ENCODE measurements at regions not wholly inside any gene's neighbourhood (a gene's known extent, or its start where the extent isn't known, plus 50 kb on each side); places are given as distances from the start of the nearest gene placed in this dataset.
"Not testable (repeated sequence)": the region's sequence is repeated elsewhere in the genome, so short reads cannot be mapped to it uniquely, and the experiment has no call there.

DNA sequence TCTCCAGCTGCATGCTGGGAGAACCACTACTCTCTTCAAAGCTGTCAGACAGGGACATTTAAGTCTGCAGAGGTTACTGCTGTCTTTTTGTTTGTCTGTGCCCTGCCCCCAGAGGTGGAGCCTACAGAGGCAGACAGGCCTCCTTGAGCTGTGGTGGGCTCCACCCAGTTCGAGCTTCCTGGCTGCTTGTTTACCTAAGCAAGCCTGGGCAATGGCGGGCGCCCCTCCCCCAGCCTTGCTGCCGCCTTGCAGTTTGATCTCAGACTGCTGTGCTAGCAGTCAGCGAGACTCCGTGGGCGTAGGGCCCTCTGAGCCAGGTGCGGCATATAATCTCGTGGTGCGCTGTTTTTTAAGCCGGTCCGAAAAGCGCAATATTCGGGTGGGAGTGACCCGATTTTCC is 215.0 kb downstream of the STIM2 start:
- not testable (repeated sequence) for H3K4me3 ChIP-seq; H3K4me1 ChIP-seq; H3K27ac ChIP-seq; ATAC-seq (ENCODE audit: low FRiP score in 2 of 2); H3K36me3 ChIP-seq; H3K9me3 ChIP-seq; H3K27me3 ChIP-seq
- 78 to 81% methylated on average over 11 to 15 of the region's 15 CpGs for WGBS, 2 donors
- peak in 1 of 2 donors; percentile 40 for DNase-seq

GRCh38 chr4:27078934-27079455 is 218.4 kb downstream of the STIM2 start:
- Histone ChIP-seq H3K9me3 (no peaks in the 10 kb centered on the region), H3K27me3 (no peaks in the 10 kb centered on the region), H3K36me3 (no peaks in the 10 kb centered on the region), H3K4me1 (peaks cover 0 to 5% (median 0%) of the 10 kb centered on the region in 4 donors), H3K4me3 (no peak overlapping the region), H3K27ac (no peak overlapping the region)
- ATAC-seq (ENCODE audit: low FRiP score in 2 of 2): no peak
- DNase-seq: no peak
- TF ChIP-seq EP300 (IDR thresholded peaks at IDR 0.05) (no peak), CTCF (IDR thresholded peaks at IDR 0.05) (no peak), POLR2A (IDR thresholded peaks at IDR 0.05) (no peak), POLR2AphosphoS5 (IDR thresholded peaks at IDR 0.05) (no peak)
- 32 to 43% methylated on average over 4 of the region's 4 CpGs for WGBS, 2 donors

- Histone ChIP-seq H3K36me3 (no peaks in the 10 kb centered on the region), H3K27ac (no peak overlapping the region), H3K27me3 (peaks cover 0 to 6% (median 0%) of the 10 kb centered on the region in 4 donors), H3K4me3 (no peak overlapping the region), H3K9me3 (no peaks in the 10 kb centered on the region), H3K4me1 (peaks cover 5 to 17% (median 10%) of the 10 kb centered on the region in 4 donors)
- WGBS, 2 donors: 59 to 60% methylated on average over 6 of the region's 6 CpGs
- TF ChIP-seq EP300 (IDR thresholded peaks at IDR 0.05) (no peak), POLR2AphosphoS5 (IDR thresholded peaks at IDR 0.05) (no peak), CTCF (IDR thresholded peaks at IDR 0.05) (no peak), POLR2A (IDR thresholded peaks at IDR 0.05) (no peak)
- no peak for ATAC-seq (ENCODE audit: low FRiP score in 2 of 2)
- DNase-seq: no peak
These were observed 221.3 kb downstream of the STIM2 start for GRCh38 chr4:27081675-27082586.

- no peak for TF ChIP-seq POLR2AphosphoS5 (IDR thresholded peaks at IDR 0.05)
- TF ChIP-seq POLR2A (IDR thresholded peaks at IDR 0.05): no peak
- no peak for TF ChIP-seq EP300 (IDR thresholded peaks at IDR 0.05)
- TF ChIP-seq CTCF (IDR thresholded peaks at IDR 0.05): no peak
- ATAC-seq (ENCODE audit: low FRiP score in 2 of 2): no peak
These were observed 222.1 kb downstream of the STIM2 start for GRCh38 chr4:27082776-27083175.

GRCh38 chr4:27084685-27085361 is 224.2 kb downstream of the STIM2 start:
- H3K27me3 ChIP-seq: peaks cover 0 to 6% (median 0%) of the 10 kb centered on the region in 4 donors
- peak overlapping the region in 3 of 4 donors; percentile 14 to 37 (median 29) for H3K4me3 ChIP-seq

More at GRCh38 chr4:27082776-27083175, 222.1 kb downstream of the STIM2 start:
- Histone ChIP-seq H3K9me3 (no peaks in the 10 kb centered on the region), H3K4me1 (peaks cover 5 to 17% (median 10%) of the 10 kb centered on the region in 4 donors), H3K36me3 (no peaks in the 10 kb centered on the region), H3K27ac (no peak overlapping the region), H3K4me3 (no peak overlapping the region), H3K27me3 (peaks cover 0 to 6% (median 0%) of the 10 kb centered on the region in 4 donors)
- DNase-seq: no peak
- 75 to 82% methylated on average over 4 of the region's 4 CpGs for WGBS, 2 donors

More at GRCh38 chr4:27084685-27085361, 224.2 kb downstream of the STIM2 start:
- Histone ChIP-seq H3K9me3 (no peaks in the 10 kb centered on the region), H3K27ac (no peak overlapping the region), H3K4me1 (peaks cover 5 to 24% (median 10%) of the 10 kb centered on the region in 4 donors), H3K36me3 (no peaks in the 10 kb centered on the region)
- DNase-seq (peak; percentile 42 to 87), ATAC-seq (ENCODE audit: low FRiP score in 2 of 2) (peak in 1 of 2 donors; percentile 66)
- TF ChIP-seq POLR2AphosphoS5 (IDR thresholded peaks at IDR 0.05) (no peak), EP300 (IDR thresholded peaks at IDR 0.05) (no peak), CTCF (IDR thresholded peaks at IDR 0.05) (peak in 2 of 6 experiments; percentile 11 to 16)
- WGBS, 2 donors: 6 to 7% methylated on average over 32 to 33 of the region's 33 CpGs
